Activated CD4-positive, alpha-beta T cell treated with anti-CD3 and anti-CD28 coated beads for 36 hours (primary cell): ENCODE measurements at regions not wholly inside any gene's neighbourhood (a gene's known extent, or its start where the extent isn't known, plus 50 kb on each side); places are given as distances from the start of the nearest gene placed in this dataset.
"Not testable (repeated sequence)": the region's sequence is repeated elsewhere in the genome, so short reads cannot be mapped to it uniquely, and the experiment has no call there.

Experiments used
- ATAC-seq: fragments of 200-7000 bp; cut with Tn5 transposase; one replicate; pipeline ENCODE4 v1.10.0; 2021; ENCODE audit warnings: mild to moderate bottlenecking, moderate library complexity
- CTCF ChIA-PET: fragments of 350-600 bp; sonication (Branson Sonifier 250); formaldehyde crosslinking; loops from one replicate; lab custom pipeline; 2021; ENCODE audit warnings: antibody characterized with exemption; lab: Charles Lee
- POLR2A ChIA-PET: fragments of 350-600 bp; sonication (Branson Sonifier 250); formaldehyde crosslinking; loops from one replicate; lab custom pipeline; 2021; ENCODE audit warnings: antibody characterized with exemption, inconsistent platforms; lab: Charles Lee
- DNase-seq: peaks from one replicate; pipeline ENCODE4 v3.0.0-alpha.2; 2020
- H3K27ac Mint-ChIP-seq: one replicate; pipeline ENCODE4 v1.8.0; 2021; ENCODE audit warnings: mixed read lengths
- H3K27me3 Mint-ChIP-seq: one replicate; pipeline ENCODE4 v1.8.0; 2021; ENCODE audit warnings: mixed read lengths
- H3K36me3 Mint-ChIP-seq: one replicate; pipeline ENCODE4 v1.8.0; 2021; ENCODE audit warnings: low read depth, mixed read lengths
- H3K4me1 Mint-ChIP-seq: one replicate; pipeline ENCODE4 v1.8.0; 2021; ENCODE audit warnings: mixed read lengths
- H3K4me3 Mint-ChIP-seq: one replicate; pipeline ENCODE4 v1.8.0; 2021; ENCODE audit warnings: mild to moderate bottlenecking, moderate library complexity, mixed read lengths
- H3K9me3 Mint-ChIP-seq: one replicate; pipeline ENCODE4 v1.8.0; 2021; ENCODE audit warnings: low read depth, mixed read lengths
- intact Hi-C, 2 experiments: fragments of 100-400 bp; cut with DNase I in 1 of 2; cut with micrococcal nuclease in 1 of 2; formaldehyde crosslinking; loops; one replicate each; pipeline versions ENCODE4 v1.14.2 to v1.15.1; 2022 to 2024; cut with DNase I, micrococcal nuclease

DNA sequence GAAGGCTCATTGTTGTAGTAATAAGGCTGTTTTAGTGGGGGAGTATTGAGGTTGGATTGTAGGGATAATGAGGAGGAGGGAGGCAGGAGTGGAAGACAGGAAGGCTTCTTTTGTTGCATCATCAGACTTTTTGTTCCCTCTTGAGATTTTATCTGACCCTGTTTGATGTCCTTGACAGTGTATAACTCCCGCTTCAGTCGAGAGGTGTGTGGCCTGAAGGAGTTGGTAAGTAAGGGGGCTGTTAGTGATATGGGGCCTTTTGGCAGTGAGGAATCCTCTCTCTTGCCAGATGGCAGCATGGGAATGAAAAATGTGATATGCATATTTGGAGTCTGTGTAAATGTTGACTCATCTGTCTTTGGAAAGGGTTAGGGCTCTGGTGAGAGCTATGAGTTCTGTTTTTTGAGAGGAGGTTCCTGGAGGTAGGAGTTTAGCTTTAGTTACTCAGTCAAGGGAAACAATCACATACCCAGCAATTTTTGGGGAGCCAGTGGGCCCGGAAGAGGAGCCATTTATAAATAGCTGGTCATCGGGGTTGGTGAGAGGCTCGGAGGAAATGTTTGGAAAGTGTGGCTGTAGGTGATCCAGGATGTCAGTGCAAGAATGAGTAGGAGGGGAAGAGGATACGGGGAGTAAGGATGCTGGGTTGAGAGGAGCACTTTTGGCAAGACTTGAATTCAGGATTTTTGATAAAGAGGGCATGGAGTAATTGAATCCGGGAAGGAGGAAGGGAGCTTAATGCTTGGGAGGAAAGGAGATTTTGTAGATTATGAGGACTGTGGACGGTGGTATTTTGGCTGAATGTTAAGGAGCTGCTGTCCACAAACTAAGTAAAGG, 136.7 kb upstream of the ETV3 start:
- ChIA-PET POLR2A (no interaction called here), CTCF (interaction anchor here (0.7 to 0.8 kb wide), 2 partner anchors 14 to 349 kb away, joined by 3 read pairs; no protein-coding TSS in a partner anchor)
- Mint-ChIP-seq H3K27me3 (peaks cover 7% of the 10 kb centered on the region), H3K36me3 (no peaks in the 10 kb centered on the region), H3K27ac (no peak overlapping the region), H3K4me3 (no peak overlapping the region), H3K9me3 (no peaks in the 10 kb centered on the region), H3K4me1 (no peaks in the 10 kb centered on the region)
- DNase-seq, result no peak
- intact Hi-C loops, result no loop called here
- no peak for ATAC-seq

DNA sequence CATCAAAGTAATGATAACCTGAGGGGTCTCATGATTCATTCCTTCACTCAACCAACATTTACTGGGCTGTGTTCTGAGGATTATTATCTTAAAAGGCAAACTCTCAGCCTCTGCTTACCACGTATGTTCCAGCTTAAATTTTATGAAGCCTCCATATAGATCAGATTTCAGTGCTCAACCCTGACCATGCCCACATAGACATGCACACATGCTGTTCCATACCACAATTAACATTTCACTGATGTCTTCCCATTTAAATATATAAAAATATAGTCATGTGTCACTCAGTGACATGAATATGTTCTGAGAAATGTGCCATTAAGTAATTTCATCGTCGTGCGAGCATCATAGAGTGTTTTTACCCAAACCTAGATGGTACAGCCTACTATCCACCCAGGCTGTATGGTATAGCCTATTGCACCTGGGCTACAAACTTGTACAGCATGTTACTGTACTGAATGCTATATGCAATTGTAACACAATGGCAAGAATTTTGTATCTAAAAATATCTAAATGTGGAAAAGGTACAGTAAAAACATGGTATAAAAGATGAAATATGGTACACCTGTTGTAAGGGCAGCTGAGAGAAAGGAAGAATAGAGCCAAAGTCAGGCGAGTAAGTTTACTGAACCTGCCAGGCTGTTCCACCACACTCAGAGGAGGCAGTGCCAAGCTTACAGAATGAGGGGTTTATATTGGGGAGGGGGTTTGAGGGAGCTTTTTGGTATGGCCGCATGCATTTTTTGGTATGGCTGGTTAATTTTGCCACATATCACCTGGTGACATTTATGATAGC, 134.7 kb upstream of the ETV3 start:
- intact Hi-C loops, result no loop called here
- DNase-seq (no peak), ATAC-seq (no peak)
- no peak overlapping the region for H3K27ac Mint-ChIP-seq
- no peaks in the 10 kb centered on the region for H3K36me3 Mint-ChIP-seq
- ChIA-PET POLR2A (no interaction called here), CTCF (no interaction called here)
- H3K4me1 Mint-ChIP-seq, result no peaks in the 10 kb centered on the region
- H3K4me3 Mint-ChIP-seq, result no peak overlapping the region
- peaks cover 3% of the 10 kb centered on the region for H3K27me3 Mint-ChIP-seq
- no peaks in the 10 kb centered on the region for H3K9me3 Mint-ChIP-seq

DNA sequence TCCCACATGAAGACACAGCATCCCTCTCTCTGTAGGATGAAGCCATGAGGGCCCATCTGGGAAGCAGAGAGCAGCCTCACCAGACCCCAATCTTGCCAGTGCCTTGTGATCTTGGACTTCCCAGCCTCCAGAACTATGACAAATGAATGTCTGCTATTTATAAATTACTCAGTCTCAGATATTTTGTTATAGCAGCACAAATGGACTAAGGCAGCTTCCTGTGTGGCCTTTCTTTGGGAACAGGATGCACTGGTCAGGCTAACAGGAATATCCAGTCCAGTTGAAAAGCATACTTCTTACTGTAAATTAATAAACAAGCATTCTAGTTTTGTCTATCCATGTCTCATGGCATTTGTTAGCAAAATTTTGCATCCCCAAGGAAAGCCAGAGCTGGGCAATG, 134.1 kb upstream of the ETV3 start:
- Mint-ChIP-seq H3K4me1 (no peaks in the 10 kb centered on the region), H3K27me3 (peaks cover 3% of the 10 kb centered on the region), H3K9me3 (no peaks in the 10 kb centered on the region), H3K4me3 (no peak overlapping the region), H3K27ac (no peak overlapping the region), H3K36me3 (no peaks in the 10 kb centered on the region)
- ATAC-seq (no peak), DNase-seq (no peak)
- POLR2A ChIA-PET, result no interaction called here
- CTCF ChIA-PET, result no interaction called here
- intact Hi-C loops, result no loop called here

DNA sequence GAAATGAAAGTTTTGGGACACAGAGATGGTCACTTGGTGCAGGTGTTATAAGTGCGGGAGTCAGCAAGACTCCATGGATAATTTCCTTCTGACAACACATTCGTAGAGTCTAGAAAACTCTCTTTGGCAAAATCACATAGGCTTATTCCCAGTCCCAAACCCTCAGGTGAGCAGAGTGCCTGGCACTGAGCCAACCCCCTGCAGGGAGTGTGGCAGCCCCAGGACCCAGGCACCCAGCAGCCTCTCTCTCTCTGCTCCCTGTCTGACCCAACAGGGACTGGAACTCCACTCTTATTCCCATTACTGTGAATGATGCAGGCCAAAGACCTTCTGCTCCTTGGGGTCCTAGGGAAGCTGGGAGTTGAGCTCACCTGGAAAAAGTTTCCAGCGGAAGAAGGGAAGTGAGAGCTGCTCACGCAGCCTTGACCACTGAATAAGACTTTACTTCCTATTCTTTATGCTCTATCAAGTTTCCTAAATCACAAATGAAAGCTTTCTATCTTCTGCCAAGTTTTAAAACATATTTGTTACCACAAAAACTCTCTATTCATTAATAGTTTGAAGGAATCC, 132.6 kb upstream of the ETV3 start:
- ChIA-PET CTCF (no interaction called here), POLR2A (no interaction called here)
- Mint-ChIP-seq H3K36me3 (no peaks in the 10 kb centered on the region), H3K9me3 (no peaks in the 10 kb centered on the region), H3K27me3 (peaks cover 3% of the 10 kb centered on the region), H3K27ac (no peak overlapping the region), H3K4me3 (no peak overlapping the region), H3K4me1 (no peaks in the 10 kb centered on the region)
- ATAC-seq (no peak), DNase-seq (no peak)
- intact Hi-C loops, result no loop called here

DNA sequence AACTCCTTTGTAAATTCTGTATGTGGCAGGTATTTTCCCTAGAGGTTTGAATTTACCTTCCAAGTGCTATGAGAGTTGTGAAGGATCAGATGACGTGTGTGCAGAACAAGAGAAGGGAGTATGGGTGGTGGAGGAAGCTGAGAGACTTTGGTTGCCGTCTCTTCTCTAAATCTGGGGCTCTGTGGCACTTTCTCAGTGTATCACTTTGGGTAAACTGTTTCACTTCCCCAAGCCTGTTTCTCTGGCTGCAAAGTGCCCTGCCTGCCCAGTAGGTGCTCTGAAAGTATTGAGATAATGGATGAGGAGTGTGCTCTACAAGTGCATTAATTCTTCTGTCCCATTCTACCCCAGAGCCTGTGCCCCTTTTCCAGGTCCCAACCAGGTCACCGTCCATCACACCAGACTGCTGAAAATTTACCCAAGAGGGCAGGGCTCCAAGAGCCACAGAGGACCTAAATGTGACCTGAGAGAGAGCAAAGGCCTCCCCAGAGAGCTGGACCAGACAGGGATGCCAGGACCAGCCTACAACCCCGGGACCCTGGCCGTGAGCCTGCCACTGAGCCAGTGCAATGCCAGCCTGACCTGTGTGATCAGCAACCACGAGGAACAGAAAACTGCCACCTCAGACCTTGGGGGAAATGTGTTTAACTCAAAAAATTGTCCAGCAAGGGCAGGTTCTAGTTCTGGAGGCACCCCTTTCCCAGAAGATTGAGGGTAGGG, 131.6 kb upstream of the ETV3 start:
- CTCF ChIA-PET, result no interaction called here
- POLR2A ChIA-PET, result no interaction called here
- Mint-ChIP-seq H3K4me1 (no peaks in the 10 kb centered on the region), H3K36me3 (no peaks in the 10 kb centered on the region), H3K9me3 (no peaks in the 10 kb centered on the region), H3K4me3 (no peak overlapping the region), H3K27ac (no peak overlapping the region), H3K27me3 (peaks cover 5% of the 10 kb centered on the region)
- no peak for ATAC-seq
- no peak for DNase-seq
- intact Hi-C loops, result no loop called here

DNA sequence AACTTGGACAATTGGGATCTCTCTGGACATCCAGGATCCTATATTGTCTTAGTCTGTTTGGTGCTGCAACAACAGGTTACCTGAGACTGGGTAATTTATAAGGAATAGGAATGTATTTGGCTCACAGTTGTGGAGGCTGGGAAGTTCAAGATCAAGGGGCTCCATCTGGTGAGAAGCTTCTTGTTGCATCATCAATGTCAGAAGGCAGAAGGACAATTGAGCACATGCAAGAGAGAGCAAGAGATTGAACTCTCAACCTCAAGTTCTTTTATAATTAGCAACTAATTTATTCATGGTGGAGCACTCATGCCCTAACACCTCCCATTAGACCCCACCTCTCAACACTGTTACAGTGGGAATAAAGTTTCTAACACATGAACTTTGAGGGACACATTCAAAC, 124.7 kb upstream of the ETV3 start:
- intact Hi-C loops, result no loop called here
- no peaks in the 10 kb centered on the region for H3K9me3 Mint-ChIP-seq
- no peak for DNase-seq
- H3K4me3 Mint-ChIP-seq, result no peak overlapping the region
- no peaks in the 10 kb centered on the region for H3K36me3 Mint-ChIP-seq
- no peaks in the 10 kb centered on the region for H3K4me1 Mint-ChIP-seq
- no peak for ATAC-seq
- no peak overlapping the region for H3K27ac Mint-ChIP-seq
- peaks cover 9% of the 10 kb centered on the region for H3K27me3 Mint-ChIP-seq
- POLR2A ChIA-PET, result no interaction called here
- CTCF ChIA-PET, result no interaction called here

DNA sequence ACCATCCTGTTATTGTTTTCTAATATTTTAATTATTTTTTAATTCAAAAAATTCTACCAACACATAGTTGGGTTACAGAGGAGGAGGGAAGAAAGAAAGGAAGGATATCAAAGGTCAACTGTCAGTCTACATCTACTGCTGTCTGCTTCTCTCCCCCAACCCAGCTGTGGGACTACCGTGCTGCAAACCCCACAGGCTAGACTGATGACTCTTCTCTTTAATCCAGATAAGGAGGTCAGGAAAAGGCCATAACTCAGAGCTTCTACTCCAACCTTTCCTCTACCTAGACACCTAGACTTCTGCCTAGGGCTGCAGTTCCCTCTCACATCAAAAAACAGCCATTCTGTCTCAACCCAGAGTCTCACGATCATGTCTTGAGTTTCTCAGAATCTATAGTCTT, 124.2 kb upstream of the ETV3 start:
- no peaks in the 10 kb centered on the region for H3K9me3 Mint-ChIP-seq
- H3K4me1 Mint-ChIP-seq, result no peaks in the 10 kb centered on the region
- no peak overlapping the region for H3K27ac Mint-ChIP-seq
- intact Hi-C loops, result no loop called here
- ChIA-PET POLR2A (no interaction called here), CTCF (interaction anchor here (1.1 kb wide), 1 partner anchor 99 kb away, joined by 3 read pairs; no protein-coding TSS in a partner anchor)
- peaks cover 9% of the 10 kb centered on the region for H3K27me3 Mint-ChIP-seq
- no peaks in the 10 kb centered on the region for H3K36me3 Mint-ChIP-seq
- DNase-seq (no peak), ATAC-seq (no peak)
- H3K4me3 Mint-ChIP-seq, result no peak overlapping the region

DNA sequence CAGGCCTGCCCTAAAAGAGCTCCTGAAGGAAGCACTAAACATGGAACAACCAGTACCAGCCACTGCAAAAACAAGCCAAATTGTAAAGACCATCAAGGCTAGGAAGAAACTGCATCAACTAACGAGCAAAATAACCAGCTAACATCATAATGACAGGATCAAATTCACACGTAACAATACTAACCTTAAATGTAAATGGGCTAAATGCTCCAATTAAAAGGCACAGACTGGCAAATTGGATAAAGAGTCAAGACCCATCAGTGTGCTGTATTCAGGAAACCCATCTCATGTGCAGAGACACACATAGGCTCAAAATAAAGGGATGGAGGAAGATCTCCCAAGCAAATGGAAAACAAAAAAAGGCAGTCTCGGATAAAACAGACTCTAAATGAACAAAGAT, 117.7 kb upstream of the ETV3 start:
- H3K27me3 Mint-ChIP-seq, result peaks cover 18% of the 10 kb centered on the region
- intact Hi-C loops, ATAC-seq, DNase-seq, H3K4me1 Mint-ChIP-seq, H3K36me3 Mint-ChIP-seq, H3K27ac Mint-ChIP-seq, H3K4me3 Mint-ChIP-seq, H3K9me3 Mint-ChIP-seq, POLR2A ChIA-PET, CTCF ChIA-PET: not testable (repeated sequence)

DNA sequence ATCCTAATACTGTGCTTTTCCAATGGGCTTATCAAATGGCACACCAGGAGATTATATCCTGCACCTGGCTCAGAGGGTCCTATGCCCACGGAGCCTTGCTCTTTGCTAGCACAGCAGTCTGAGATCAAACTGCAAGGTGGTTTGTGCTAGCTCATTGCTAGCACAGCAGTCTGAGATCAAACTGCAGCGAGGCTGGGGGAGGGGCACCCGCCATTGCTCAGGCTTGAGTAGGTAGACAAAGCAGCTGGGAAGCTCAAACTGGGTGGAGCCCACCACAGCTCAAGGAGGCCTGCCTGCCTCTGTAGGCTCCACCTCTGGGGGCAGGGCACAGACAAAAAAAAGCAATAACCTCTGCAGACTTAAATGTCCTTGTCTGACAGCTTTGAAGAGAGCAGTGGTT, 116.0 kb upstream of the ETV3 start:
- H3K4me1 Mint-ChIP-seq, CTCF ChIA-PET, H3K36me3 Mint-ChIP-seq, H3K27ac Mint-ChIP-seq, H3K9me3 Mint-ChIP-seq, DNase-seq, intact Hi-C loops, POLR2A ChIA-PET, ATAC-seq, H3K4me3 Mint-ChIP-seq: not testable (repeated sequence)
- peaks cover 20% of the 10 kb centered on the region for H3K27me3 Mint-ChIP-seq

DNA sequence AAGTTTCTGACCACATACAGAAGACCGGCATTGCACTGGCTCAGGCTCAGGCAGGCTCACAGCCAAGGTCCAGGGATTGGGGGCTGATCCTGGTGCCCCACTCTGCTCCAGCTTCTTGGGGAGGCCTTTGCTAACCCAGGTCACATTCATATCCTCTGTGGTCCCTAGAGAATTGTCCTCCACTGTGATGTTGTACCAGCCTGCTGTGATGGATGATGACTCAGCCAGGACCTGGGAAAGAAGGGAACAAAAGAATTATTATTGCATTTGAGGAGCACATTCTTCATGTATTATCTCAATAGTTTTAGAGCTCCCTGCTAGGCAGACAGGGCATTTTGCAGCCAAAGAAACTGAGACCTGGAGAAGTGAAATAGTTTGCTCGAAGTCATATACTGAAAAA, 114.3 kb upstream of the ETV3 start:
- H3K9me3 Mint-ChIP-seq, result peaks cover 3% of the 10 kb centered on the region
- H3K4me1 Mint-ChIP-seq, result no peaks in the 10 kb centered on the region
- no peak for ATAC-seq
- intact Hi-C loops, result no loop called here
- H3K27me3 Mint-ChIP-seq, result peaks cover 31% of the 10 kb centered on the region
- POLR2A ChIA-PET, result no interaction called here
- no peak overlapping the region for H3K4me3 Mint-ChIP-seq
- no peak for DNase-seq
- H3K27ac Mint-ChIP-seq, result no peak overlapping the region
- no peaks in the 10 kb centered on the region for H3K36me3 Mint-ChIP-seq
- CTCF ChIA-PET, result no interaction called here

DNA sequence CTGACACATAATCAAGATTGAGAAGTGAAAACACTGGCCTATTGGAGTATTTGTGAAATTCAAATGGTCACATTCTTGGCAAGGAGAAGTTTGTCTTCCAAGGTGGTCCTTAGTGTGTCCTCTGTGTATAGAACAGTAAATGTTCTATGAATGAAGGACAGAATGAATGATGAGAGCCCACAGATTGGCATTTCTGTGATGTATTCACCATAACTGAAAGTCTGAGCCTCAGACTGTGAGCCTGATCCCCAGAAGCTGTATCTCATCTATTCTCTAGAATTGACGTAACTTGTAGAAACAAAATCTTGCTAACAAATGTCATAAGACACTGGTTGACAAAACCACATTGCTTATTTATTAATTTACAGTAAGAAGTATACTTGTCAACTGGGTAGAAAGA, 111.5 kb upstream of the ETV3 start:
- H3K9me3 Mint-ChIP-seq, result no peaks in the 10 kb centered on the region
- H3K4me3 Mint-ChIP-seq, result no peak overlapping the region
- ATAC-seq (no peak), DNase-seq (no peak)
- H3K27me3 Mint-ChIP-seq, result peaks cover 45% of the 10 kb centered on the region
- intact Hi-C loops, result no loop called here
- POLR2A ChIA-PET, result no interaction called here
- H3K4me1 Mint-ChIP-seq, result no peaks in the 10 kb centered on the region
- H3K36me3 Mint-ChIP-seq, result no peaks in the 10 kb centered on the region
- CTCF ChIA-PET, result no interaction called here
- no peak overlapping the region for H3K27ac Mint-ChIP-seq
